ENCODE measurements at regions not wholly inside any gene's neighbourhood (a gene's known extent, or its start where the extent isn't known, plus 50 kb on each side); places are given as distances from the start of the nearest gene placed in this dataset.
"Not testable (repeated sequence)": the region's sequence is repeated elsewhere in the genome, so short reads cannot be mapped to it uniquely, and the experiment has no call there.

GRCh38 chr2:75317316-75317715, 118.0 kb upstream of the TACR1 start:
- H3K4me3 Mint-ChIP-seq, result no peak overlapping the region
- DNase-seq (no peak), ATAC-seq (ENCODE audit: low read depth in 2 of 2) (no peak)
- peaks cover 0 to 11% (median 0%) of the 10 kb centered on the region in 3 donors for H3K27me3 Mint-ChIP-seq
- H3K36me3 Mint-ChIP-seq, result no peaks in the 10 kb centered on the region
- H3K4me1 Mint-ChIP-seq, result peaks cover under 1 to 2% (median under 1%) of the 10 kb centered on the region in 3 donors
- peak overlapping the region in 1 of 6 donors; percentile 6 for H3K27ac Mint-ChIP-seq
- H3K9me3 Mint-ChIP-seq, result no peaks in the 10 kb centered on the region

GRCh38 chr2:75315436-75315835, 116.1 kb upstream of the TACR1 start:
- H3K4me3 Mint-ChIP-seq, result no peak overlapping the region
- H3K4me1 Mint-ChIP-seq, result peaks cover 9 to 10% (median 10%) of the 10 kb centered on the region in 3 donors
- H3K9me3 Mint-ChIP-seq, result no peaks in the 10 kb centered on the region
- H3K27ac Mint-ChIP-seq, result no peak overlapping the region
- H3K27me3 Mint-ChIP-seq, result peaks cover 0 to 11% (median 0%) of the 10 kb centered on the region in 3 donors
- no peak for ATAC-seq (ENCODE audit: low read depth in 2 of 2)
- H3K36me3 Mint-ChIP-seq, result no peaks in the 10 kb centered on the region
- no peak for DNase-seq

GRCh38 chr2:75311993-75312392, 112.7 kb upstream of the TACR1 start:
- peak overlapping the region in 1 of 6 donors; percentile 3 for H3K27ac Mint-ChIP-seq
- peaks cover 0 to 5% (median 0%) of the 10 kb centered on the region in 3 donors for H3K27me3 Mint-ChIP-seq
- H3K9me3 Mint-ChIP-seq, result no peaks in the 10 kb centered on the region
- H3K36me3 Mint-ChIP-seq, result no peaks in the 10 kb centered on the region
- no peak overlapping the region for H3K4me3 Mint-ChIP-seq
- peak; percentile 31 for DNase-seq
- H3K4me1 Mint-ChIP-seq, result peaks cover 9 to 10% (median 10%) of the 10 kb centered on the region in 3 donors
- peak; percentile 99 to 100 for ATAC-seq (ENCODE audit: low read depth in 2 of 2)

- peaks cover 9 to 10% (median 10%) of the 10 kb centered on the region in 3 donors for H3K4me1 Mint-ChIP-seq
- ATAC-seq (ENCODE audit: low read depth in 2 of 2), result no peak
- no peak overlapping the region for H3K27ac Mint-ChIP-seq
- no peaks in the 10 kb centered on the region for H3K27me3 Mint-ChIP-seq
- no peaks in the 10 kb centered on the region for H3K36me3 Mint-ChIP-seq
- no peak overlapping the region for H3K4me3 Mint-ChIP-seq
- H3K9me3 Mint-ChIP-seq, result no peaks in the 10 kb centered on the region
- no peak for DNase-seq
These were observed 112.2 kb upstream of the TACR1 start for GRCh38 chr2:75311521-75311920.

- H3K9me3 Mint-ChIP-seq, result no peaks in the 10 kb centered on the region
- H3K36me3 Mint-ChIP-seq, result peaks cover 0 to 4% of the 10 kb centered on the region in 2 donors
- peaks cover 9 to 10% (median 10%) of the 10 kb centered on the region in 3 donors for H3K4me1 Mint-ChIP-seq
- no peak overlapping the region for H3K4me3 Mint-ChIP-seq
- no peak overlapping the region for H3K27ac Mint-ChIP-seq
- DNase-seq (no peak), ATAC-seq (ENCODE audit: low read depth in 2 of 2) (no peak)
- H3K27me3 Mint-ChIP-seq, result no peaks in the 10 kb centered on the region
These were observed 111.6 kb upstream of the TACR1 start for GRCh38 chr2:75310876-75311275.

- Mint-ChIP-seq H3K4me1 (peaks cover 9 to 10% (median 10%) of the 10 kb centered on the region in 3 donors), H3K4me3 (no peak overlapping the region), H3K27me3 (no peaks in the 10 kb centered on the region), H3K27ac (no peak overlapping the region), H3K36me3 (peaks cover 0 to 14% of the 10 kb centered on the region in 2 donors), H3K9me3 (no peaks in the 10 kb centered on the region)
- ATAC-seq (ENCODE audit: low read depth in 2 of 2) (no peak), DNase-seq (no peak)
These were observed 110.5 kb upstream of the TACR1 start for GRCh38 chr2:75309596-75310463.

GRCh38 chr2:75303227-75303626, 103.9 kb upstream of the TACR1 start:
- DNase-seq (no peak), ATAC-seq (ENCODE audit: low read depth in 2 of 2) (no peak)
- Mint-ChIP-seq H3K4me1 (no peaks in the 10 kb centered on the region), H3K27me3 (peaks cover 0 to 10% (median 0%) of the 10 kb centered on the region in 3 donors), H3K4me3 (peak overlapping the region in 1 of 8 donors; percentile 12), H3K9me3 (peaks cover 0 to 17% (median 13%) of the 10 kb centered on the region in 7 donors), H3K36me3 (peaks cover 0 to 31% of the 10 kb centered on the region in 2 donors), H3K27ac (no peak overlapping the region)

- DNase-seq (no peak), ATAC-seq (ENCODE audit: low read depth in 2 of 2) (no peak)
- Mint-ChIP-seq H3K27me3 (peaks cover 0 to 10% (median 0%) of the 10 kb centered on the region in 3 donors), H3K27ac (no peak overlapping the region), H3K4me1 (peaks cover 0 to 4% (median 1%) of the 10 kb centered on the region in 3 donors), H3K36me3 (peaks cover 0 to 8% of the 10 kb centered on the region in 2 donors), H3K9me3 (peaks cover 0 to 2% (median 0%) of the 10 kb centered on the region in 7 donors), H3K4me3 (no peak overlapping the region)
These were observed 95.0 kb upstream of the TACR1 start for GRCh38 chr2:75294362-75294761.

- no peaks in the 10 kb centered on the region for H3K36me3 Mint-ChIP-seq
- H3K27ac Mint-ChIP-seq, result no peak overlapping the region
- DNase-seq (no peak), ATAC-seq (ENCODE audit: low read depth in 2 of 2) (no peak)
- H3K4me3 Mint-ChIP-seq, result no peak overlapping the region
- no peaks in the 10 kb centered on the region for H3K27me3 Mint-ChIP-seq
- peaks cover 8 to 16% (median 8%) of the 10 kb centered on the region in 3 donors for H3K4me1 Mint-ChIP-seq
- peaks cover 0 to 2% (median 0%) of the 10 kb centered on the region in 7 donors for H3K9me3 Mint-ChIP-seq
These were observed 93.5 kb upstream of the TACR1 start for GRCh38 chr2:75292826-75293225.

GRCh38 chr2:75290600-75291150, 91.4 kb upstream of the TACR1 start:
- H3K27me3 Mint-ChIP-seq, result peaks cover 0 to 2% (median 0%) of the 10 kb centered on the region in 3 donors
- no peaks in the 10 kb centered on the region for H3K36me3 Mint-ChIP-seq
- H3K4me3 Mint-ChIP-seq, result no peak overlapping the region
- ATAC-seq (ENCODE audit: low read depth in 2 of 2) (no peak), DNase-seq (no peak)
- H3K27ac Mint-ChIP-seq, result no peak overlapping the region
- peaks cover 0 to 2% (median 0%) of the 10 kb centered on the region in 7 donors for H3K9me3 Mint-ChIP-seq
- H3K4me1 Mint-ChIP-seq, result peaks cover 8 to 30% (median 10%) of the 10 kb centered on the region in 3 donors

GRCh38 chr2:75289771-75290170, 90.5 kb upstream of the TACR1 start:
- Mint-ChIP-seq H3K4me1 (peaks cover 8 to 30% (median 10%) of the 10 kb centered on the region in 3 donors), H3K9me3 (peaks cover 0 to 2% (median 0%) of the 10 kb centered on the region in 7 donors), H3K27me3 (peaks cover 0 to 10% (median 4%) of the 10 kb centered on the region in 3 donors), H3K27ac (no peak overlapping the region), H3K36me3 (no peaks in the 10 kb centered on the region), H3K4me3 (no peak overlapping the region)
- DNase-seq, result no peak
- no peak for ATAC-seq (ENCODE audit: low read depth in 2 of 2)

GRCh38 chr2:75289178-75289577, 89.9 kb upstream of the TACR1 start:
- H3K36me3 Mint-ChIP-seq; DNase-seq; H3K9me3 Mint-ChIP-seq; H3K4me3 Mint-ChIP-seq; ATAC-seq (ENCODE audit: low read depth in 2 of 2): not testable (repeated sequence)
- Mint-ChIP-seq H3K4me1 (peaks cover 8 to 30% (median 15%) of the 10 kb centered on the region in 3 donors), H3K27ac (peak overlapping the region in 1 of 6 donors; percentile 68), H3K27me3 (peaks cover 6 to 15% (median 7%) of the 10 kb centered on the region in 3 donors)

- Mint-ChIP-seq H3K27ac (peak overlapping the region in 3 of 6 donors; percentile 12 to 68 (median 53)), H3K27me3 (peaks cover 6 to 15% (median 7%) of the 10 kb centered on the region in 3 donors), H3K4me3 (peak overlapping the region in 1 of 8 donors; percentile 33), H3K9me3 (peaks cover 0 to 2% (median 0%) of the 10 kb centered on the region in 7 donors), H3K36me3 (peaks cover 0 to 4% of the 10 kb centered on the region in 2 donors), H3K4me1 (peaks cover 8 to 30% (median 15%) of the 10 kb centered on the region in 3 donors)
- ATAC-seq (ENCODE audit: low read depth in 2 of 2) (peak in 1 of 2 donors; percentile 14), DNase-seq (peak; percentile 0)
These were observed 89.4 kb upstream of the TACR1 start for GRCh38 chr2:75288760-75289159.

Data from naive B cell (primary cell).